ENCODE measurements at regions not wholly inside any gene's neighbourhood (a gene's known extent, or its start where the extent isn't known, plus 50 kb on each side); places are given as distances from the start of the nearest gene placed in this dataset.

GRCh38 chr4:164509951-164510350 lies 244.0 kb upstream of the SMIM31 start (continued):
- TF ChIP-seq CHD7 (IDR thresholded peaks at IDR 0.05; ENCODE audit: insufficient replicate concordance, low read length) (no peak), KDM5A (IDR thresholded peaks at IDR 0.05; ENCODE audit: low read length) (no peak), TEAD4 (IDR thresholded peaks at IDR 0.05; ENCODE audit: low read depth, low read length) (no peak), TAF7 (optimal IDR thresholded peaks at IDR 0.05; ENCODE audit: borderline replicate concordance, low read depth, low read length) (no peak), KDM1A (IDR thresholded peaks at IDR 0.05; ENCODE audit: borderline replicate concordance, low read length) (no peak), FOSL1 (IDR thresholded peaks at IDR 0.05; ENCODE audit: insufficient read depth, low read depth, low read length) (no peak), RNF2 (IDR thresholded peaks at IDR 0.05; ENCODE audit: borderline replicate concordance, low read depth, low read length, missing control alignments, poor library complexity, severe bottlenecking) (no peak), USF2 (IDR thresholded peaks at IDR 0.05; ENCODE audit: low read length) (no peak), ATF2 (IDR thresholded peaks at IDR 0.05; ENCODE audit: low read length) (no peak)

All from H1 (cell line).